HG03354 (cell line): ENCODE measurements at regions not wholly inside any gene's neighbourhood (a gene's known extent, or its start where the extent isn't known, plus 50 kb on each side); places are given as distances from the start of the nearest gene placed in this dataset.

Source experiments
- ATAC-seq: cut with Tn5 transposase; IDR thresholded peaks from one replicate; pipeline ENCODE4 v1.9.1; 2021; ENCODE audit warnings: mild to moderate bottlenecking; ENCODE audit not compliant: unreplicated experiment, poor library complexity, severe bottlenecking

DNA sequence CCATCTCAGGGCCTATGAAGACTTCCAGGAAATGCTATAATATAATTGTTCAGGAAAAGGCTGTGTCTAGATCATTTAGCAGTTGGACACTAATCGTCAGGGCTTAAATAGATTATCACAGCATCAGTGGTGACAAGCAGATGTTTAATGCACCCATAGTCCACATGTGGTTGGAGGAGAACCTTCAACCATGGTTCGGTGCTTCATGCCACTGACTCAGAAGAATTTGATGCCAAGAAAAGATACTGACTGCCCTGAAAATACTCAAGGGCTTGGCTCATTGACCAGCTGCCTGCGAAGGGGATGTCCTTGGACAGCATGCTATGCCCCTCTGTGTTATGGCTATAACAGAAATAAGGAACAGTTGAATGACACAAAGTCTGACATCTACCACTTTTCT lies 175.7 kb downstream of the HHIPL2 start:
- no peak for ATAC-seq

DNA sequence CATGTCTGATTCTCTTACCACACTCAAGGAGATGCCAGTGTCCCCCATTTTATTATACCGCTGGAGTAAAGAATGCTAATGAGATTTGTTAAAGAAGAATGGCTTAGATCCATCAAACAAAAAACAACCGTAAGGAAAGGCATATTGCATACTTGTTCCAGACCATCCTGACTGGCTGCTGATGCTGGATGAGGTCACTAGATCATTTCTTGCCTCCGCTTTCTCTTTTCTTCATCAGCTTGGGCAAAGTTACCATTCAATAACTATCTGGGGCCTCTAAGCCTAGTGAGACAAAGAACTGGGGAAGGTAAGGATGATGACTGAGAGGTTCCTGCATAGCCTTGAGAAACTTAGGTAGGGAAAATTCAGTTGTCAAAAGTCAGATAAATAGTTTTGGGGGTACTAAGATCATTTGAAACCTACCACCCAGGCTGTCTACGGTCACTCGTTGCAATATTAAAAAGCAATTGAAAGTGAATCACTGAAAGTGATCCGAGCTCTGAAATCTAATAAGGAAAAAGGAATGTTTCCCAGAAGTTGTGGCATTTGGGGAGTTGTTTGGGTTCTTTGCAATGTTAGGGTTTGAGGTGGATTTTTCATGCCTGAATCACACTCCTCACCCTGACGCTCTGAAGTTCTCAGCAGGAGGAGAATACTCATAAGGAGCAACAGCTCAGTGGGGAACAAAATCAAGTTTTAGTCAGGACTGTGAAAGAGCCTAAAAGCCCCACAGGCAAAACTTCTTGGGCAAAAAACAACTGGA lies 176.8 kb downstream of the HHIPL2 start:
- no peak for ATAC-seq

DNA sequence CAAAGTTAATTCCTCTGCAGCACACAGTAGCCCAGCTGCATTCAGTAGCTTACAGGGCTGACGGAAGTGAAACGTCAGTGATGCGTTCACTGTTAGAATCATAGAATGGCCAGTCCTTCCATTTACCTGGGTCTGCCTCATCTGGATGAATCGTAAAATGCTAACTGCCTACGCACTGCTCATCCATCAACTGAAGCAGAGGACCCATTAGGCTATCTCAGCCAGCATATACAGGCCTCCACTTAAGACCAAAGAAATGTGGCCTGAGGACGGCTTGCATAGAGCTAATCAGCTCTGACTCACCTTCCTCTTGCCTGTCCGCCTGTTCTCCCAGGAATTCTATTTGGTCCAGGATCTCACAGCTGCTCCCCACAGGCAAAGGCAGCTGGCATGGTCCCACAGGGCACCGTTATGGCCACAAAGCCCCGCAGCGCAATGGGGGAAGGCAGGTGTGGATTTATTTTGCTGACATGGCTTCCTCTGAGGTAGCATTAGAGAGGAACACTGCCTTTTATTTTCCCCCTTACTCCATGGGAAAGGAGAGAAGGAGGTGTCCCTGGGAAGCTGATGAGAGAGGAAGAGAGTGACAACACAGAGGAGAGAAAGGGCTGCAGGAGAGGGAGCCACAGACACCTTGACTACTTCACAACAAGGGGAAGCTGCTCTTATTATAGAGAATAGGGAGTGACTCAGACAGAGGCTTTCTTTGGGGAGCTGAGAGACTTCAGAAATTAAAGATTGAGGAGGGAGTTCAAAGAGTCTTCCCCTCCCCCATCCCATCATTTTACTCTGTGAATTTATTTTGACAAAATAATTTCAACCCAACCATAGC lies 177.6 kb downstream of the HHIPL2 start:
- ATAC-seq = no peak

DNA sequence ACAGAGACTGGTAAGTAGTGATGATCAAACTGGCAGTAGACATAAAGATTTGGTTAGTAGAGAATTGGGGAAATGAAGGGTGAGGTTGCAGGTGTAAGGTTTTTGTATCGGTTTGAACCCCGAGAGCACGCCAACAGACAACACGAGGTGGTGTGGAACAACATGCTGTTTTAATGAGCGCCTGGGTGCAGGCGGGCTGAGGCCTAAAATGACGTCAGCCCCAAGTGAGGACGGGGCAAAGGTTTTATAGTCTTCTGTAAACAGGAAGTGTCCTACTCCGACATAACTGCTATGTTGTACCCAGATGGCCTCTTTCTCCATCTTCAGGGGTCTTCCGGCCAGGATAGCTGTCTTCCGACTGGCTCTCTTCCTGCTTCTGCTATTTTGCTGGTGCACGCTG lies 178.8 kb downstream of the HHIPL2 start:
- no peak for ATAC-seq

DNA sequence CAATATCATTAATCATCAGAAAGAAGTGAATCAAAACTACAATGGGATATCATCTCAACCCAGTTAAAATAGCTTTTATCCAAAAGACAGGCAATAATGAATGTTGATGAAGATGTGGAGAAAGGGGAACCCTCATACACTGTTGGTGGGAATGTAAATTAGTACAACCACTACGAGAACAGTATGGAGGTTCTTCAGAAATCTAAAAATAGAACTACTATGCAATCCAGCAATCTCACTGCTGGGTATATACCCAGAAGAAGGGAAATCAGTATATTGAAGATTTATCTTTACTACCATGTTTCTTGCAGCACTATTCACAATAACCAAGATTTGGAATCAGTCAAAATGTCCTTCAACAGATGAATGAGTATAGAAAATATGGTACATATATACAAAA lies 189.8 kb downstream of the HHIPL2 start:
- ATAC-seq = no peak

DNA sequence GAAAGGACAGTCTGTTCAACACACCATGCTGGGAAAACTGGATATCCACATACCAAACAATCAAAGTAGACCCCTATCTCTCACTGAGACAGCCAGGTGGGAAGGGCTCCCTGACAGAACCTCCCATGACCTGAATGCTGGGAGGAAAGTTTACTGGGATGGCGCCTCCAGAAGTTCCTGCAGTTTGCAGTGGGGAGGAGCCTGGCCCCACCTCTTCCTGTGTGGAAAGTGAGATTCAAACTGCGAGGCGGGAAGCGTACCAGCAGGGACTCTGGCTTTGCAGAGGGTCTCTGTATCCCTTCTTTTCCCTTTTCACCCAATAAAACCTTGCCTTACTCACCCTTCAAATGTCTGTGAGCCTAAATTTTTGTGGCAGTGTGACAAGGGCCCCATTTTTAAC lies 190.7 kb downstream of the HHIPL2 start:
- ATAC-seq = no peak

DNA sequence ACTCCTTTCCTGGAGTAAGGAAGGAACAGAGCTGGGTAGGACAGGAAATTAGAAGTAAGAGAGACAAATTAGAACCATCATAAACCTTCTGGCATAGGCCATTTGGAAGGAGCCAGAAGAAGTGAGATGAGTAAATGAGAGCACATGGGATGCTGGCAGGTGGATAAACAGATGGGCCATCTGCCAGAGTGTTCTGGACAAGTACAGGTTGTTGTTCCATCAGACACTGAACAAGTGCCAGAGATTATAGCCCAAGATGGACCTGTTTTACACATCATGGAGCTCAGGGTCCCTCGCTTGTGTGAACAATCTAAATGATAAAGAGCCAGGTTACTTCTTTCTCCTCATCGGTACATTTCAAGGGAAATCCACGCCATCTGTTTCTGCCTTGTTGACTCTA lies 200.3 kb downstream of the HHIPL2 start:
- no peak for ATAC-seq

DNA sequence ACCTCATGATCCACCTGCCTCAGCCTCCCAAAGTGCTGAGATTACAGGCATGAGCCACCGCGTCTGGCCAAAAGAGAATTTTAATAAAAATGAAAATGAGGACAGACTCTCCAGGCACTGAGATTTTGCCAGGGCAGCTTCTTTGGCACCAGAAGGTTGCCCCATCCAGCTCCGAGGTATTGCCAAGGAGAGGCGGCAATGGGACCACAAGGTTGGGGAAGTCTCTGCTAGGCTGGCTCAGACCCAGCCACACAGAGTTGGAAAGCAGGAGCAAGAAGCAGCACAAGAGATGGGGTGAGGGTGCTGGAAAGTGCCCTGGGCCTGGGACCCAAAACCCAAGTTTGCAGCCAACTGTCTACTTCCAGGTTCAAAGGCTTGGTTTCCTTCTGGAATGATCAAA lies 200.9 kb downstream of the HHIPL2 start:
- ATAC-seq = no peak

DNA sequence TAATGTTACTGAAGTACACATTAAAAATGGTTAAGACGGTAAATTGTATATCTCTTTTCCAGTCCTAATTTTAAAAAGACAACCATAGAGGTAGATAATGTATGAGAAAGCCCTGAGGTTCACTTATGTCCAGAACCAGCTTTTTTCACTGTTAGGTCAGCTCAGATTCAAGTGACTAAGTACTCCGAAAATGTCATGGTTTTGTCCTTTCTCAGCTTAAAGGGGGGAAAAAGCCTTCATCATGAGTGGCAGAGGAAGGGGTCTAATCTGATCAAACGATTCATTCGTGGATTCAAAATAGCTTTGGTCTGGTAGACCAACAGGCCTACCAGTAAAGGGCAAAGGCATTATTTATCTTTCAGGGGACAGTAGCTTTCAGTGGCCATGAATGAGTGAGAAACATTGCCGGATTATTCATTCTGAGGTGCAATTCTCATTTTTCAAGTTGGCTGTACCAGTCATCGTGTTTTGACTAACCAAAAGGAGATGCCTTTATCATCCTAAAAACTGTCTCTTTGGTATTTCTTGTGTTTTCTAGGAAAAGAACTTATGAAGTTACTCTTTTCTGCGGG lies 208.4 kb downstream of the HHIPL2 start:
- no peak for ATAC-seq

DNA sequence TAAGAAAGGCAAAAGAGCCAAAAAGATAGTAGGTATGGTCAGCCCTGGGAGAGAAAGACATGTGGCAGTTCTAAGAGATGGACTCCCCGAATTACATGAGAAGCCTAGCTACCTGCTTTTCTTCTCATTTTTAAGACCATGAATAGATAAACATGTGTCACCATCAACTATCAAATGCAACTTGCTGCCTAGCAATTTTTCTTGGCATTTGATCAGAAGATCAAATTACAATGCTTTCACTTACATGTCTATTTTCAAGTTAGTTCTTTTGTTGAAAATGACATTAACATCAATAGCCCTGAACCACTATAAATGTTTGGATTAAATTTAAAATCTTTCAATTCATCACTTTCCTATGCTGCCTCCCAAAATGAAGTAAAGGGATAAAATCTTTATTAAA lies 212.3 kb downstream of the HHIPL2 start:
- no peak for ATAC-seq

DNA sequence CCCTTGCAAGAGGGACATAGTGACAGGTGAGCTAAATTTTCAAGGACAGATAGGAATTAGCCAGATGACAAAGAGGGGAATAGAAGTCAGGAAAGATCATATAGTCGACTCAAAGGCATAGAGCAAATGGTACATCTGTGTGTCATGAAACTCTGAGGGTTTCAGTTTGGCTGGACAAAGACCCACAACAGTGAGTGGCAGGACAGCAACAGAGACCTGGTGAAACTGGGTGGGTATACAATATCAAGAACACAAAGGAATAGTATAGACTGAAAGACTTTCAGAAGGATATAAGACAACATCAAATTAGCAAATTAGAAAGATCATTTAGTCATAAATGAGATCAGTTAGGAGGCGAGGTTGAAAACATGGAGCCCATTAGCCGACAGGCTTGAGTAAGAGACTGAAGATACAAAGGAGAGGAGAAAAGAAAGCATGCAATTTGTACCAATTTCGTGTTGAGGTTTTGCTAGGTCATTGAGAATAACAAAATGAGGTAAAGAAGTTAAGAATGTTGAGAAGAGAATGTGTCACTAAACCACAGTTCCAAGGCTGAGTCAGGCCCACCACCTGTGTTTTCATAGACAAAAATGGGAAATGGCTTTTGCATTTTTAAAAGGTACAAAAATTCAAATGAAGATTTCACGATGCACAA lies 213.8 kb downstream of the HHIPL2 start:
- ATAC-seq = no peak

DNA sequence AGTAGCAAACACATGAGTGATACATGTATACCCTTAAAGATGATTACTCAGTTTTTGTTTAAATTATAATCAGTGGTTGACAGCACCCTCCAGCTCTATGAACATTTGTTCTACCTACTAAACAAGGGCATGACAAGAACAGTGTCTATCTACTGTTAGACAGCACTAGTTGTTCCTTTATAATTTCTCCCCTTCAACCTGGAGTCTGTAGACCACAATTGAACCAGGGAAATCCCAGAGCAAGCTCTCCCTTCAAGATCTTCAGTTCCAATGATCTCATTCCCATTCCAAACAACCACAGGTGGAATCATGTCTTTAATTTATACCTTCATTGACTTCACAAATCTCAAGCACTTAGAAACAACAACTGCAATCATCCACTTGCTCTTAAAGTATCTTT lies 216.1 kb downstream of the HHIPL2 start:
- no peak for ATAC-seq

DNA sequence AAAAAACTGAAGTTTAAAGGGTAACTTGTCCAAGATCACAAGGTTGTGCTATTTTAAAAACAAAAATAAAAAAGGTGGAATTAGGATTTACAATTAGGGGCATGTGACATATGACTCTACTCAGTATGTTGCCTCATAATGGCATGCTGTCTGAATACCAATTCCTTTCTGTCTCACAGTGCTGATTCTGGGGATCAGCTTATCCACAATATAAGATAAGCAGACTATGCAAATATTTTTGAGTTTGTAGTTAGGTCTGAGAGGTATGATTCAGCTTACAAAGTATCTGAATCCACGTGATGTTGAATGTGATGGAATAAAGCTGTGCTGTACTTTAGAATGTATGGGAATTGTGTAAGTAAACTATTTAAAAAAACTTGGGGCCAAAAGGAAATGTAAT lies 216.6 kb downstream of the HHIPL2 start:
- no peak for ATAC-seq

DNA sequence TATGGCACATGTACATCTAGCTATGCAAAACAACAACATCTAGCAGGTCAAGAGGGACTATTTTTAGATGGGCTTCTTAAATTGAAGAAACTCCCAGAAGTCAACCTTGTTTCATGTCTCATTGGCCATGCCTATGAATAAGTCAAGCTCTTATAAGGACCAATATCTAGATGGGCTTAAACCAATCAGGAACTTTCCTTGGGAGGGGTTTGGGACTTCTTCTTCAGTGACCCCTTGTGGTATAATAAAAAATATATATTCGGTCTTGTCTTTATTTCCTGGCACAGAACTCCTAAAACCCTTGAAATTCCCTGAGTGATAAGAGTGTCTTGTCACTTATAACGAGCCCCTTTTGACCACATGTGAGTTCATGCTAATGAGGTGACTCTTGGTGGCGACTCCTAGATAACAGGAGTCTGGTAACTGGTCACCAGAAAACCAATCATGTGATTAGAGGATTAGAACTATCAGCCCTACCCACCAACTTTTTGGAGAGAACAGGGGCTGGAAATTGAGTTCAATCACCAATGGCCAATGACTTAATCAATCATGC lies 218.3 kb downstream of the HHIPL2 start:
- ATAC-seq = no peak

DNA sequence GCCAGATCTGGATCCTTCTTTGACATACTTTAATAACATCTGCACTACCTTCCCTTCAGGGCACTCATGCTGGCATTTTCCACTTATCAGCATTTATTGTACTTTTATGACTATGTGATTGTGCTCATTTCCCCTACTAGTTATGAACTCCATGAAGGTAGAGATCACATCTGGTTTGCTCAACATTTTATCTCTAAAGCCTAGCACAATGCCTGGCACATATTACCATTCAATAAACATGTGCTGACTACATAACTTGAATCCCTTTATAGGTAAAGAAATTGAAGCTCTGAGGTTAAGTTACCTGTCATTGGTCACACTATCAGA lies 221.2 kb downstream of the HHIPL2 start:
- ATAC-seq = no peak

DNA sequence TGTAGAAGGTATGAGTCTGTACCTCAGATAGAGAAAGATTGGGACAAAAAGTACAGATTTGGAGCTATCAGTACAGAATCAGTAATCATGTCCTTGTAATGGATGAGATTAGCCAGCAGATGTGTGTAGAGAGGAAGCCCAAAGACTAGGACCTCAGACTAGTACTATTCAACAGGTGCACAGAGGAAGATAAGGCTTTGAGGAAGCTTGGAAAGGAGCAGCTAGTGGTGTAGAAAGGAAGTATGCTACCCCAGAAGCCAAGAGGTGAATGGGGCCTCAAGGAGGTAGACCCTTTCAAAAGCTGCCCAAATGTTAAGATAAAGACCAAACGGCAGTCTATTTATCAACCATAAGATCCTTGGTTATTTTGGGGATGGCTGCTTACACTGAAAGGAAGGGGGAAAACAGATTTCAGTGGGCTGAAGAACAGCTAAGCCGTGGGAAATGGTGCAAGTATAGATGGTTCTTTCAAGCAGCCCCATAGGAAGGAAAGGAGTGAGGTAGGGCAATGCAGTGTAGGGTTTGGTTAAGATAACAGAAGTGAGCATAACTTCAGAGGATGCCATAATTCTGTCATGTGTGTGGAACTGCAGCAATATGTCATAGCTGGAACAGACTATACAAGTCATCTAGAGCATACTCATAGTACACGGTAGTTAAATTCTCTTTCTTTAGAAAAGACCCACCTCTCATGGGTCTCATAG lies 221.7 kb downstream of the HHIPL2 start:
- ATAC-seq = no peak

DNA sequence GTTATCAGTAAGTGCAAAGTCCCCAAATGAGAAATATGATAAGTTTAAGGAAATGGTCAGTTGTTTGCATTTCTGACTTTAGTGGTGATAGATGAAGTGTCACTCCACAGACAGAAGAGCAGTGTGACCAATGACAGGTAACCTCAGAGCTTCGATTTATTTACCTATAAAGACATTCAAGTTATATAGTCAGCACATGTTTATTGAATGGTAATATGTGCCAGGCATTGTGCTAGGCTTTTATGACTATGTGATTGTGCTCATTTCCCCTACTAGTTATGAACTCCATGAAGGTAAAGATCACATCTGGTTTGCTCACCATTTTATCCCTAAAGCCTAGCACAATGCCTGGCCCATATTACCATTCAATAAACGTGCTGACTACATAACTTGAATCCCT lies 222.4 kb downstream of the HHIPL2 start:
- no peak for ATAC-seq

DNA sequence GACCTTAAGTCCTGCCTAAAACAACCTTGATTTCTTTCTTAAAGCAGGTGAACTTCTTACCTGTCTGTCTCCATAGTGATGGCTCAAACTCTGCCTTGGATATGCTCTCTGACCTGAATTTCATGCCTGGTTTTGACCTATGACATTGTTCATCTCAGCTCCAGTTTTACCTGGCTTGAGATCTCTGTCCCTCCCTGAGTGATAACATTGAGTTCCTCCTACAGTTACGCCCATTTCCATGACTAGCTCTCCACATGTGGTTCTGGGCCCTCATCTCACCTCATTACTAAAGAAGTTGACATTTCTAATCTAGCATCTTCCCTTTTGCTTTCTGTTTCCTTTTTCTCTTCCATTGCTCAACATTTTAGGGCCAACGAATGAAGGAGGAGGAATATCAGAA lies 233.1 kb downstream of the HHIPL2 start:
- no peak for ATAC-seq

DNA sequence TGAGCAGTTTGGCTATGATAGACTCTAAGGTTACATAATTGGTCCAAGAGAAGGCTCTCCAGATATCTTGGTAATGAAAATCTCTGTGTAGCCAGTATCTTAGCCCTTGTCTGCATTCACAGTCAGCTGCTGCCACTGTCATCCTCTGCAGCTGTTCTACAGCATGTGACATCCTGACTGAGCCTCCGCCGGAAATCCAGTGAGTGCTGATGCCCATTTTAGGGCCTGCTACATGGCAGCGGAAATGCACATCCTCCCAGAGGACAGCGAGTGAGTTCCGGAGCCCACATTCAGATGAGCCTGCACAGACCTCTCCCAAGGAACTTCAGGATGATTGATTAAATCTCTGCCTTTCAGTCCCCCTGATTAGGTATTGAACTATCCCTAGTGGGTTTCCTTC lies 237.1 kb downstream of the HHIPL2 start:
- ATAC-seq = no peak

DNA sequence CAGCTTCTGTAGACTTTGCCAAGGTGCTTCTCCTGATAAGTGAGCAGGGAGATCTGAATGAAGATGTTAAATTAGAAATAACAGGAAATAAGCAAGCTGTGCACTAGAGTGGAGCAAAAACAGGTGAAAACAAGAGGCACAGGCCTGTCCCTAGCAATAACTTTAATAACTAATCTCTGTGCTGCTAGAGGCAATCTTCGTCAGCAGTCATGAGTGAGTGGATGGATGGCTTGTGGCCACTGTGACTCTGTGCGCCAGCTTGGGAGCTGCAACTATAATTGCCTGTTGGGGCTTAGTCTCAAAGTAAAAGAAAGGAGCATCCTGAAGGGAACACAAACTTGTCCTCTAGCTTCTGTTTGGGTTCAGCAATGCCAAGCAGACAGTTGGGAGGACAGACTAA lies 240.3 kb downstream of the HHIPL2 start:
- ATAC-seq = no peak
